ENCODE measurements at regions not wholly inside any gene's neighbourhood (a gene's known extent, or its start where the extent isn't known, plus 50 kb on each side); places are given as distances from the start of the nearest gene placed in this dataset.

- Histone ChIP-seq H3K9me1 (replicated peaks; ENCODE audit: control insufficient read depth, extremely low read depth, insufficient read depth, low read length) (no peaks in the 10 kb centered on the region), H3K4me3 (replicated peaks in 1 of 3; ENCODE audit: insufficient read depth in 1 of 3, low read depth in 1 of 3, low read length in 3 of 3) (no peak overlapping the region), H4K20me1 (replicated peaks; ENCODE audit: control insufficient read depth, extremely low read depth, insufficient read depth, low read length) (no peaks in the 10 kb centered on the region), H3K27ac (ENCODE audit: insufficient read depth, low read depth, low read length) (no peak overlapping the region), H3K79me2 (ENCODE audit: control insufficient read depth, insufficient read depth, low read length) (no peaks in the 10 kb centered on the region), H3K9ac (replicated peaks; ENCODE audit: extremely low read depth, insufficient read depth, low read length) (no peak overlapping the region), H3K9me3 (replicated peaks; ENCODE audit: control insufficient read depth, insufficient read depth, low read length) (no peaks in the 10 kb centered on the region), H3K27me3 (ENCODE audit: control insufficient read depth in 2 of 2, insufficient read depth in 2 of 2, low read length in 2 of 2) (no peaks in the 10 kb centered on the region), H3K36me3 (ENCODE audit: control insufficient read depth in 2 of 2, extremely low read depth in 1 of 2, insufficient read depth in 2 of 2, low read length in 2 of 2) (no peaks in the 10 kb centered on the region), H2AFZ (ENCODE audit: low read depth, low read length) (no peak overlapping the region), H3K4me2 (ENCODE audit: insufficient read depth, low read length) (no peak overlapping the region), H3K4me1 (ENCODE audit: control insufficient read depth, extremely low read depth, insufficient read depth, low read length) (peaks cover 4% of the 10 kb centered on the region)
- dilution Hi-C loops (cut with MboI; ENCODE audit: extremely low pct_ligation_motif_present, low sequenced_read_pairs) (no loop called here), intact Hi-C loops (cut with micrococcal nuclease) (no loop called here)
- ChIA-PET CTCF (no interaction called here), POLR2A (no interaction called here)
- BruUV-seq (replicated peaks), result no TSS peak
- no peak for FAIRE-seq
- no peak for TF ChIP-seq FOS (IDR thresholded peaks at IDR 0.05; ENCODE audit: borderline replicate concordance, insufficient read depth, low read length)
- no peak for TF ChIP-seq GATA2 (IDR thresholded peaks at IDR 0.05; ENCODE audit: insufficient read depth, insufficient read length, low read depth, low read length)
- no peak for TF ChIP-seq POLR2A (IDR thresholded peaks at IDR 0.05; ENCODE audit: low read depth, low read length)
- DNase-seq (ENCODE audit: low read depth, low spot score), result no peak
Observed at GRCh38 chr11:69418576-69419296, 62.7 kb upstream of the LINC01488 start.

GRCh38 chr11:69419662-69420395 is 61.6 kb upstream of the LINC01488 start:
- H3K36me3 ChIP-seq (ENCODE audit: control insufficient read depth in 2 of 2, extremely low read depth in 1 of 2, insufficient read depth in 2 of 2, low read length in 2 of 2), result no peaks in the 10 kb centered on the region
- peaks cover 4% of the 10 kb centered on the region for H3K4me1 ChIP-seq (ENCODE audit: control insufficient read depth, extremely low read depth, insufficient read depth, low read length)
- TF ChIP-seq POLR2AphosphoS5 (IDR thresholded peaks at IDR 0.05; ENCODE audit: insufficient read depth, low read depth, low read length) (no peak), POLR2A (IDR thresholded peaks at IDR 0.05; ENCODE audit: low read depth, low read length) (no peak), FOS (IDR thresholded peaks at IDR 0.05; ENCODE audit: borderline replicate concordance, insufficient read depth, low read length) (no peak), MYC (IDR thresholded peaks at IDR 0.05; ENCODE audit: low read depth, low read length) (no peak)
- H3K27ac ChIP-seq (ENCODE audit: insufficient read depth, low read depth, low read length), result no peak overlapping the region
- ChIA-PET POLR2A (no interaction called here), CTCF (interaction anchor here (1.6 kb wide), 1 partner anchor 28 kb away, joined by 4 read pairs; no protein-coding TSS in a partner anchor)
- dilution Hi-C loops (cut with MboI; ENCODE audit: extremely low pct_ligation_motif_present, low sequenced_read_pairs), result no loop called here
- no peaks in the 10 kb centered on the region for H4K20me1 ChIP-seq (replicated peaks; ENCODE audit: control insufficient read depth, extremely low read depth, insufficient read depth, low read length)
- no TSS peak for BruUV-seq (replicated peaks)
- no peak overlapping the region for H2AFZ ChIP-seq (ENCODE audit: low read depth, low read length)
- H3K9me3 ChIP-seq (replicated peaks; ENCODE audit: control insufficient read depth, insufficient read depth, low read length), result no peaks in the 10 kb centered on the region
- intact Hi-C loops (cut with micrococcal nuclease), result no loop called here
- H3K9ac ChIP-seq (replicated peaks; ENCODE audit: extremely low read depth, insufficient read depth, low read length), result no peak overlapping the region
- no peak overlapping the region for H3K4me2 ChIP-seq (ENCODE audit: insufficient read depth, low read length)
- H3K9me1 ChIP-seq (replicated peaks; ENCODE audit: control insufficient read depth, extremely low read depth, insufficient read depth, low read length), result no peaks in the 10 kb centered on the region
- FAIRE-seq (no peak), DNase-seq (ENCODE audit: low read depth, low spot score) (no peak)
- no peaks in the 10 kb centered on the region for H3K27me3 ChIP-seq (ENCODE audit: control insufficient read depth in 2 of 2, insufficient read depth in 2 of 2, low read length in 2 of 2)
- no peaks in the 10 kb centered on the region for H3K79me2 ChIP-seq (ENCODE audit: control insufficient read depth, insufficient read depth, low read length)
- H3K4me3 ChIP-seq (replicated peaks in 1 of 3; ENCODE audit: insufficient read depth in 1 of 3, low read depth in 1 of 3, low read length in 3 of 3), result no peak overlapping the region
